GM13977 (cell line): ENCODE measurements at regions not wholly inside any gene's neighbourhood (a gene's known extent, or its start where the extent isn't known, plus 50 kb on each side); places are given as distances from the start of the nearest gene placed in this dataset.

ENCODE experiments used
- DNase-seq: peaks from one replicate; pipeline ENCODE4 v3.0.0; 2012; ENCODE audit warnings: low spot score
- in situ Hi-C: fragments of 300-500 bp; cut with MboI; formaldehyde crosslinking; loops from one replicate; pipeline ENCODE4 v1.12.0; 2022; ENCODE audit warnings: low sequenced_read_pairs, low pct_unique_long_range_greater_than_20kb, mixed read lengths, inconsistent platforms; ENCODE audit not compliant: unreplicated experiment
- TF ChIP-seq, protein P1 (sequence below): IDR thresholded peaks from 2 replicates; pipeline ENCODE4 v1.5.1; 2012; ENCODE audit warnings: mild to moderate bottlenecking, control low read depth; ENCODE audit not compliant: insufficient read depth; ENCODE audit errors: extremely low read depth, missing control alignments

DNA sequence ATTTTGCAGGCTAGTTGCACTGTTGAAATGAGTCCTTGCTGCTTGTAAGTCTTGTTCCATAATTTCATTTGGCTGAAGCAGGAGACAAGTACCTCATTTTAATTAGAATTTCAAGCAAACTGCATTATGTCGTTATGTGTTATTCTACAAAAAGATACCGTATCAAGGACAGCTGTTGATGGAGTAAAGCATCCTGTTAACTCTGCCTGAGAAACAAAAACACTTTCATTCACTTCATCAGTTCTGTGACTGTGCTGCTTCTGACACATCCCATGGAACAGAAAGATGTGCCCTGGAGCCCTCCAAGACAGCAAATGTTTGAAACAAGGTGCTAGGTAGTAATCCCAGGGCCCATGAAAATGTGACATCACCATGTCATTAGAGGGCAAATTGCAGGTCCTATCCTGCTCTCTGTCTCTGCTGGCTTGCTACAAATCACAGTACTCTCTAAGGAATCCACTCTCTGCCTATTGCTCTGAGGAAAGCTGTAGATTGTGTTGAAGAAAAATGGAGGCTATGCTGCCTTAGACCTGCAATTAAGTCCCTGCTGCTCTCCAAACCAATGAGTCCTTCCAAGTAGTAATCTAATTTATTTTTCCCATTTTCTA, 209.7 kb upstream of the PARD3B start:
- TF ChIP-seq, protein P1, sequence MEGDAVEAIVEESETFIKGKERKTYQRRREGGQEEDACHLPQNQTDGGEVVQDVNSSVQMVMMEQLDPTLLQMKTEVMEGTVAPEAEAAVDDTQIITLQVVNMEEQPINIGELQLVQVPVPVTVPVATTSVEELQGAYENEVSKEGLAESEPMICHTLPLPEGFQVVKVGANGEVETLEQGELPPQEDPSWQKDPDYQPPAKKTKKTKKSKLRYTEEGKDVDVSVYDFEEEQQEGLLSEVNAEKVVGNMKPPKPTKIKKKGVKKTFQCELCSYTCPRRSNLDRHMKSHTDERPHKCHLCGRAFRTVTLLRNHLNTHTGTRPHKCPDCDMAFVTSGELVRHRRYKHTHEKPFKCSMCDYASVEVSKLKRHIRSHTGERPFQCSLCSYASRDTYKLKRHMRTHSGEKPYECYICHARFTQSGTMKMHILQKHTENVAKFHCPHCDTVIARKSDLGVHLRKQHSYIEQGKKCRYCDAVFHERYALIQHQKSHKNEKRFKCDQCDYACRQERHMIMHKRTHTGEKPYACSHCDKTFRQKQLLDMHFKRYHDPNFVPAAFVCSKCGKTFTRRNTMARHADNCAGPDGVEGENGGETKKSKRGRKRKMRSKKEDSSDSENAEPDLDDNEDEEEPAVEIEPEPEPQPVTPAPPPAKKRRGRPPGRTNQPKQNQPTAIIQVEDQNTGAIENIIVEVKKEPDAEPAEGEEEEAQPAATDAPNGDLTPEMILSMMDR, result no peak
- DNase-seq, result no peak
- in situ Hi-C loops, result loop anchor here (25.0 kb wide), 1 partner anchor 352 kb away; no protein-coding TSS in a partner anchor

DNA sequence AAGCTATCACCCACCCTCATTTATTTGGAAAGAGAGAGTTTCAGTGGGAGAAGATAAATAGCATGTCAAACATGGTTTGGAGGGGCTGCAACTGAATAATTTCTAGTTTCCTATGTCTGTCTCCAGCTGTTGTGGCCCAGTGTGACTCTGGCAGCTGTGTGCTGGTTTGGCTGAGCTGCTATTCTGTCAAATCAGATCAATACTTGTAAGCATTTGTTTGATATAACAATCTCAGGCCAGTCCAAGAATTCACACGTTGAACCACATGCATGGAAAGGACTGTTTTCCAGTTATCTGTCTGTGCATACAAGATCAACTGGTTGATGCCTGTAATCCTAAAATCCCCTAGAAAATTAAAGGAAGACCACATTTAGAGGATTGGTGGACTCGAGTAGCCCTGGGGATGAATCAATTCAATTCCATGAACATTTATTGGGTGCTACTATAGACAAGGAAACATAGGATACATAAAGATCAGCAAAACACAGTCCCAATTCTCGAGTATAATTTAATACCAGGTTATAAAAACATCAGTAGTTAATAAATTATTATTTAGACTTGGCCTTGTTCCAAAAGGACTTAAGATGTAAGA, 209.0 kb upstream of the PARD3B start:
- DNase-seq, result no peak
- TF ChIP-seq, protein P1, result no peak
- in situ Hi-C loops, result loop anchor here (25.0 kb wide), 1 partner anchor 351 kb away; no protein-coding TSS in a partner anchor

DNA sequence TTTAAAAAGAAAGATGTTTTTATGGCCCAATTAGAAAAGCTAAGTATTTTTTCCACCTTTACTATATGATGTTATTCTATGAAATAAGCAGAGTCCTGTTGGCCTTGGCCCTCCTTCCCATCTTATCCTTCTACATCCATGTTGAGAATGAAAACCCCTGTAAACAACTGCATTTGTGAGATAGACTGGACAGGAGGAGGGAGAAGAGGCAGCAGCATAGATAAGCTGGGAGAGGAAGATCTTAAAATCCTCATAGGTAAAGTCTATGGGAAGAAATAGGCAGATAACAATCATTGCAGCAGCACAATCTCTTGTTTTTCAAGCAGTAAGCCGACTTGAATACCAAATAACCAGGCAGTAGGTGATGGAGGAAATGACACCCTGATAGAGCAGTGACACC, 207.6 kb upstream of the PARD3B start:
- DNase-seq, result no peak
- in situ Hi-C loops, result loop anchor here (25.0 kb wide), 1 partner anchor 350 kb away; no protein-coding TSS in a partner anchor
- TF ChIP-seq, protein P1, result no peak

DNA sequence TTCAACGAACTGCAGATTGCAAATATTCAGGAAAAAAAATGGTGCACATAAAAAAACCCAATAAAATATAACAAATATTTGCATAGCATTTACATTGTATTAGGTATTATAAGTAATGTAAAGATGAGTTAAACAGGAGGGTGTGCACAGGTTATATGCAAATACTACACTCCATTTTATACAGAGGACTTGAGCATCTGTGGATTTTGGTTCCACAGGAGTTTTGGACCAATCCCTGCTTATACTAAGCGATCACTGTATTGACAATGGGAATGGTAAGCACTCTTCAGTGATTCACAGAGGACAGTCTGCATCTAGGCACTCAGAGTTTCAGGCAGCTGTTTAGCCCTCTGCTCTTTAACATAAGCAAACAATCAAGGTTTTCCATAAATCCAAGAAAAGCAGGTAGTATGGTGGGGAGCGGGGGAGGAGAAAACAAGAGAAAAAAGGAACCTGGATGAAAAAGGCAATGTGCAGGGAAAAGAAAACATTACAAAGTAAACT, 206.0 kb upstream of the PARD3B start:
- in situ Hi-C loops, result loop anchor here (25.0 kb wide), 1 partner anchor 348 kb away; no protein-coding TSS in a partner anchor
- TF ChIP-seq, protein P1, result no peak
- no peak for DNase-seq

DNA sequence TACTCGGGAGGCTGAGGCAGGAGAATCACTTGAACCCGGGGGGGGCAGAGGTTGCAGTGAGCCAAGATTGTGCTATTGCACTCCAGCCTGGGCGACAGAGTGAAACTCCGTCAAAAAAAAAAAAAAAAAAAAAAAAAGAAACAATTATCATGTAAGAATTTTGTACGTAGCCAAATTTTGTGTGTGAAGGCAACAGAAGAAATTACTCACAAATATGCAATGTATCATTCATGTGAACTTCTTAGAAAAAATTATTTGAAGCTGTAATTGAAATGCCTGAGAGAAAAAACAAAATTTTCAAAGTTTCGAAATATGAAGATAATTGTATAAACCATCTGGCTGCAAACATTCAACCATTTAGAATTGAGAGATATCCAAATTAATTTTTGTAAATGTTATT, 204.8 kb upstream of the PARD3B start:
- in situ Hi-C loops, result loop anchor here (25.0 kb wide), 1 partner anchor 347 kb away; no protein-coding TSS in a partner anchor
- TF ChIP-seq, protein P1, result no peak
- no peak for DNase-seq

DNA sequence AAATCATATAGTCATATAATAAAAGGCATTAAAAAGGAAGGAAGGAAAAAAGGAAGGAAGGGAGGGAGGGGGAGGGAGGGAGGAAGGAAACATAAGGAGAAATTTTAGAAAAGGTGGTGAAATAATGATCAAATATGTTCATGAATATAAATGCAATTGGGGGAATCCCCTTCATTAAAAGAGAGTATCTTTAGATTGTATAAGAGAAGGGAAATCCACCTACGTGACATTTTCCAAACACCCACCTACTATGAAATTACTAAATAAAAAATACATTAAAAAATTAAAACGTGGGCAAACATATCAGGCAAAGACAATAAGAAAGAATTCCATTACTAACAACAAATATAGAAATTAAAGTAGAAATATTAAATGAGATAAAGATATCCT, 203.4 kb upstream of the PARD3B start:
- no peak for DNase-seq
- in situ Hi-C loops, result loop anchor here (25.0 kb wide), 1 partner anchor 345 kb away; no protein-coding TSS in a partner anchor
- TF ChIP-seq, protein P1, result no peak
